ENCODE measurements at regions not wholly inside any gene's neighbourhood (a gene's known extent, or its start where the extent isn't known, plus 50 kb on each side); places are given as distances from the start of the nearest gene placed in this dataset.

DNA sequence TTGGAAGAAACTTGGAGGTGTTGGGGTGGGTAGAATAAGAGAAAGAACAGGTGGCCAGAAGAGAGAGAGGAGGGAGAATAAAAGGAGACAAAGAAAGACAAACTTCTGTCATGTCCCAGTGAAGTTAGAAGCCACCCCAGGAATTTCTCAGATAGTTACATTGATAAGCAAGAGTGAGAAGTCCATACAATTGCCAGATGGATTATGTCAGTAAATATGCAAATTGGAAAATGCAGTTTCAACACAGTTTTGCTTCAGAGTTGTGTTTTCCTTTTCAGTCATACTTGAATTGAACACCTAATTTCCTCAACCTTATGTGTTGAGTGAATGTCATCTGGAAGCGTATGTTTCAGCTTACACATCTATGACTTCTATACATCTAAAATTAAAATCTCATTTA, 139.2 kb downstream of the RXFP2 start:
- TF ChIP-seq, protein P1, sequence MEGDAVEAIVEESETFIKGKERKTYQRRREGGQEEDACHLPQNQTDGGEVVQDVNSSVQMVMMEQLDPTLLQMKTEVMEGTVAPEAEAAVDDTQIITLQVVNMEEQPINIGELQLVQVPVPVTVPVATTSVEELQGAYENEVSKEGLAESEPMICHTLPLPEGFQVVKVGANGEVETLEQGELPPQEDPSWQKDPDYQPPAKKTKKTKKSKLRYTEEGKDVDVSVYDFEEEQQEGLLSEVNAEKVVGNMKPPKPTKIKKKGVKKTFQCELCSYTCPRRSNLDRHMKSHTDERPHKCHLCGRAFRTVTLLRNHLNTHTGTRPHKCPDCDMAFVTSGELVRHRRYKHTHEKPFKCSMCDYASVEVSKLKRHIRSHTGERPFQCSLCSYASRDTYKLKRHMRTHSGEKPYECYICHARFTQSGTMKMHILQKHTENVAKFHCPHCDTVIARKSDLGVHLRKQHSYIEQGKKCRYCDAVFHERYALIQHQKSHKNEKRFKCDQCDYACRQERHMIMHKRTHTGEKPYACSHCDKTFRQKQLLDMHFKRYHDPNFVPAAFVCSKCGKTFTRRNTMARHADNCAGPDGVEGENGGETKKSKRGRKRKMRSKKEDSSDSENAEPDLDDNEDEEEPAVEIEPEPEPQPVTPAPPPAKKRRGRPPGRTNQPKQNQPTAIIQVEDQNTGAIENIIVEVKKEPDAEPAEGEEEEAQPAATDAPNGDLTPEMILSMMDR (conservative IDR thresholded peaks at IDR 0.05; ENCODE audit: low read length) = no peak
- no peak for TF ChIP-seq EZH2phosphoT487 (IDR thresholded peaks at IDR 0.05; ENCODE audit: borderline replicate concordance)
